ENCODE measurements at regions not wholly inside any gene's neighbourhood (a gene's known extent, or its start where the extent isn't known, plus 50 kb on each side); places are given as distances from the start of the nearest gene placed in this dataset.

GRCh38 chr15:39432912-39433348 is 147.9 kb upstream of the THBS1 start:
- Histone ChIP-seq H3K36me3 (ENCODE audit: insufficient read depth, low read length) (no peaks in the 10 kb centered on the region), H3K9me3 (ENCODE audit: low read length) (no peaks in the 10 kb centered on the region), H4K20me1 (ENCODE audit: insufficient read depth, low read length) (no peaks in the 10 kb centered on the region), H3K4me1 (ENCODE audit: insufficient read depth, low read length, poor library complexity, severe bottlenecking) (no peaks in the 10 kb centered on the region), H2AFZ (ENCODE audit: low read length) (no peak overlapping the region), H3K4me2 (ENCODE audit: low read length) (no peak overlapping the region), H3K9me2 (ENCODE audit: insufficient read depth, low read length) (no peaks in the 10 kb centered on the region), H3K27ac (ENCODE audit: low read depth, low read length, poor library complexity, severe bottlenecking) (no peak overlapping the region), H3K79me2 (ENCODE audit: insufficient read depth, low read depth, low read length) (no peaks in the 10 kb centered on the region), H3K4me3 (ENCODE audit: low read depth, low read length, poor library complexity, severe bottlenecking) (no peak overlapping the region)
- no peak for DNase-seq (ENCODE audit: low spot score)
- ChIA-PET POLR2A (no interaction called here), CTCF (ENCODE audit: unreplicated experiment) (no interaction called here)
- intact Hi-C loops (cut with micrococcal nuclease; ENCODE audit: unreplicated experiment): no loop called here
- TF ChIP-seq, protein P1, sequence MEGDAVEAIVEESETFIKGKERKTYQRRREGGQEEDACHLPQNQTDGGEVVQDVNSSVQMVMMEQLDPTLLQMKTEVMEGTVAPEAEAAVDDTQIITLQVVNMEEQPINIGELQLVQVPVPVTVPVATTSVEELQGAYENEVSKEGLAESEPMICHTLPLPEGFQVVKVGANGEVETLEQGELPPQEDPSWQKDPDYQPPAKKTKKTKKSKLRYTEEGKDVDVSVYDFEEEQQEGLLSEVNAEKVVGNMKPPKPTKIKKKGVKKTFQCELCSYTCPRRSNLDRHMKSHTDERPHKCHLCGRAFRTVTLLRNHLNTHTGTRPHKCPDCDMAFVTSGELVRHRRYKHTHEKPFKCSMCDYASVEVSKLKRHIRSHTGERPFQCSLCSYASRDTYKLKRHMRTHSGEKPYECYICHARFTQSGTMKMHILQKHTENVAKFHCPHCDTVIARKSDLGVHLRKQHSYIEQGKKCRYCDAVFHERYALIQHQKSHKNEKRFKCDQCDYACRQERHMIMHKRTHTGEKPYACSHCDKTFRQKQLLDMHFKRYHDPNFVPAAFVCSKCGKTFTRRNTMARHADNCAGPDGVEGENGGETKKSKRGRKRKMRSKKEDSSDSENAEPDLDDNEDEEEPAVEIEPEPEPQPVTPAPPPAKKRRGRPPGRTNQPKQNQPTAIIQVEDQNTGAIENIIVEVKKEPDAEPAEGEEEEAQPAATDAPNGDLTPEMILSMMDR (conservative IDR thresholded peaks at IDR 0.05; ENCODE audit: low read length): no peak
- TF ChIP-seq EZH2phosphoT487 (IDR thresholded peaks at IDR 0.05; ENCODE audit: borderline replicate concordance, low read depth, low read length): no peak
- BruUV-seq (replicated peaks): no TSS peak

- H2AFZ ChIP-seq (ENCODE audit: low read length): no peak overlapping the region
- H3K27ac ChIP-seq (ENCODE audit: low read depth, low read length, poor library complexity, severe bottlenecking): no peak overlapping the region
- H3K4me1 ChIP-seq (ENCODE audit: insufficient read depth, low read length, poor library complexity, severe bottlenecking): no peaks in the 10 kb centered on the region
- no peaks in the 10 kb centered on the region for H3K36me3 ChIP-seq (ENCODE audit: insufficient read depth, low read length)
- CTCF ChIA-PET (ENCODE audit: unreplicated experiment): no interaction called here
- H3K9me2 ChIP-seq (ENCODE audit: insufficient read depth, low read length): no peaks in the 10 kb centered on the region
- no peak for DNase-seq (ENCODE audit: low spot score)
- no peak overlapping the region for H3K4me3 ChIP-seq (ENCODE audit: low read depth, low read length, poor library complexity, severe bottlenecking)
- POLR2A ChIA-PET: no interaction called here
- no peaks in the 10 kb centered on the region for H4K20me1 ChIP-seq (ENCODE audit: insufficient read depth, low read length)
- TF ChIP-seq, protein P1 (conservative IDR thresholded peaks at IDR 0.05; ENCODE audit: low read length): no peak
- TF ChIP-seq EZH2phosphoT487 (IDR thresholded peaks at IDR 0.05; ENCODE audit: borderline replicate concordance, low read depth, low read length): no peak
- H3K4me2 ChIP-seq (ENCODE audit: low read length): no peak overlapping the region
- H3K9me3 ChIP-seq (ENCODE audit: low read length): no peaks in the 10 kb centered on the region
- no peaks in the 10 kb centered on the region for H3K79me2 ChIP-seq (ENCODE audit: insufficient read depth, low read depth, low read length)
- no TSS peak for BruUV-seq (replicated peaks)
- intact Hi-C loops (cut with micrococcal nuclease; ENCODE audit: unreplicated experiment): no loop called here
Measured at GRCh38 chr15:39433376-39433775, 147.5 kb upstream of the THBS1 start.

DNA sequence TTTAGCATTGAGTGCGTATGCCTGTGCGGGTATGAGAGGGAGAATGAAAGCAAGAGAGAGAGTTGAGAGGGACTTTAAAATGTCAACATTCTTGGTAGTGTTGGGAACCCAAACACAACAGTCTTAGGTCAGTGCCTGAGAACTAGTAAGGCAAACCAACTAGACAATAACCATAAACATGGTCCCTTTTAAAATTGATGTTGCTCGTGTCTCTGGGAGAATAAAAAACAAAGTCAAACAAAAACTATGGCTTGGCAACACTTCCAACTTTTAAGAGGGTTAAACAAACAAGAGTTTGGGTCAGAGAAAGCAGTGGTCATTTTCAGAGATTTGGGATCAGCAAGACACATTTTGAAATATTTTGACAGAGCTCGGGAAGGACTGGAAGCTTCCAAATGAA is 146.7 kb upstream of the THBS1 start:
- no peaks in the 10 kb centered on the region for H3K36me3 ChIP-seq (ENCODE audit: insufficient read depth, low read length)
- H3K4me1 ChIP-seq (ENCODE audit: insufficient read depth, low read length, poor library complexity, severe bottlenecking): no peaks in the 10 kb centered on the region
- no peaks in the 10 kb centered on the region for H3K9me3 ChIP-seq (ENCODE audit: low read length)
- H4K20me1 ChIP-seq (ENCODE audit: insufficient read depth, low read length): no peaks in the 10 kb centered on the region
- TF ChIP-seq, protein P1 (conservative IDR thresholded peaks at IDR 0.05; ENCODE audit: low read length): no peak
- TF ChIP-seq EZH2phosphoT487 (IDR thresholded peaks at IDR 0.05; ENCODE audit: borderline replicate concordance, low read depth, low read length): no peak
- no peak overlapping the region for H3K27ac ChIP-seq (ENCODE audit: low read depth, low read length, poor library complexity, severe bottlenecking)
- H2AFZ ChIP-seq (ENCODE audit: low read length): no peak overlapping the region
- DNase-seq (ENCODE audit: low spot score): no peak
- no peak overlapping the region for H3K4me3 ChIP-seq (ENCODE audit: low read depth, low read length, poor library complexity, severe bottlenecking)
- no peaks in the 10 kb centered on the region for H3K79me2 ChIP-seq (ENCODE audit: insufficient read depth, low read depth, low read length)
- intact Hi-C loops (cut with micrococcal nuclease; ENCODE audit: unreplicated experiment): no loop called here
- CTCF ChIA-PET (ENCODE audit: unreplicated experiment): no interaction called here
- POLR2A ChIA-PET: no interaction called here
- no TSS peak for BruUV-seq (replicated peaks)
- H3K9me2 ChIP-seq (ENCODE audit: insufficient read depth, low read length): no peaks in the 10 kb centered on the region
- H3K4me2 ChIP-seq (ENCODE audit: low read length): no peak overlapping the region

All from OCI-LY7 (cell line).